HL-60 (cell line): ENCODE measurements at regions not wholly inside any gene's neighbourhood (a gene's known extent, or its start where the extent isn't known, plus 50 kb on each side); places are given as distances from the start of the nearest gene placed in this dataset.

Source experiments
- GABPA ChIP-seq: IDR thresholded peaks from 2 replicates; pipeline ENCODE4 v1.6.1; 2012; ENCODE audit warnings: low read depth
- POLR2AphosphoS5 ChIP-seq: IDR thresholded peaks from 2 replicates; pipeline ENCODE4 v1.6.1; 2012; ENCODE audit warnings: low read depth
- SPI1 ChIP-seq: IDR thresholded peaks from 2 replicates; pipeline ENCODE4 v1.6.1; 2012; ENCODE audit warnings: low read depth, mild to moderate bottlenecking, borderline replicate concordance
- TF ChIP-seq, protein P1 (sequence below): IDR thresholded peaks from one replicate; pipeline ENCODE4 v1.5.1; 2011; ENCODE audit warnings: low read length, control low read depth, inconsistent platforms; ENCODE audit not compliant: insufficient read depth
- TF ChIP-seq, protein P2 (sequence below): IDR thresholded peaks from 2 replicates; pipeline ENCODE4 v1.6.1; 2012; ENCODE audit warnings: low read depth; ENCODE audit not compliant: insufficient replicate concordance

DNA sequence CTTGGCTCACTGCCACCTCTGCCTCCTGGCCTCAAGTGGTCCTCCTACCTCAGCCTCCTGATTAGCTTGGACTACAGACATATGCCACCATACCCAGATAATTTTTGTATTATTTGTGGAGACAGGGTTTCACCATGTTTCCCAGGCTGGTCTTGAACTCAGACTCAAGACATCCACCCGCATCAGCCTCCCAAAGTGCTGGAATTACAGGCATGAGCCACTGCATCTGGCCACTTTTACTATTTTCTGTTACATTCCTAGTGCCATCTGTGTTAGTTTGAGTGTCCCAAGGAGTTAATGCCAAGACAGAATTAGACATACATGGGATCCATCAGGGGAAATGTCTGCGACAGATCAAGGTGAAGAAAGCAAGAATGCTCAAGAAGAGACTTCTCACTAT is 288.2 kb upstream of the CTSO start:
- TF ChIP-seq, protein P1, sequence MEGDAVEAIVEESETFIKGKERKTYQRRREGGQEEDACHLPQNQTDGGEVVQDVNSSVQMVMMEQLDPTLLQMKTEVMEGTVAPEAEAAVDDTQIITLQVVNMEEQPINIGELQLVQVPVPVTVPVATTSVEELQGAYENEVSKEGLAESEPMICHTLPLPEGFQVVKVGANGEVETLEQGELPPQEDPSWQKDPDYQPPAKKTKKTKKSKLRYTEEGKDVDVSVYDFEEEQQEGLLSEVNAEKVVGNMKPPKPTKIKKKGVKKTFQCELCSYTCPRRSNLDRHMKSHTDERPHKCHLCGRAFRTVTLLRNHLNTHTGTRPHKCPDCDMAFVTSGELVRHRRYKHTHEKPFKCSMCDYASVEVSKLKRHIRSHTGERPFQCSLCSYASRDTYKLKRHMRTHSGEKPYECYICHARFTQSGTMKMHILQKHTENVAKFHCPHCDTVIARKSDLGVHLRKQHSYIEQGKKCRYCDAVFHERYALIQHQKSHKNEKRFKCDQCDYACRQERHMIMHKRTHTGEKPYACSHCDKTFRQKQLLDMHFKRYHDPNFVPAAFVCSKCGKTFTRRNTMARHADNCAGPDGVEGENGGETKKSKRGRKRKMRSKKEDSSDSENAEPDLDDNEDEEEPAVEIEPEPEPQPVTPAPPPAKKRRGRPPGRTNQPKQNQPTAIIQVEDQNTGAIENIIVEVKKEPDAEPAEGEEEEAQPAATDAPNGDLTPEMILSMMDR, result no peak
- TF ChIP-seq, protein P2, sequence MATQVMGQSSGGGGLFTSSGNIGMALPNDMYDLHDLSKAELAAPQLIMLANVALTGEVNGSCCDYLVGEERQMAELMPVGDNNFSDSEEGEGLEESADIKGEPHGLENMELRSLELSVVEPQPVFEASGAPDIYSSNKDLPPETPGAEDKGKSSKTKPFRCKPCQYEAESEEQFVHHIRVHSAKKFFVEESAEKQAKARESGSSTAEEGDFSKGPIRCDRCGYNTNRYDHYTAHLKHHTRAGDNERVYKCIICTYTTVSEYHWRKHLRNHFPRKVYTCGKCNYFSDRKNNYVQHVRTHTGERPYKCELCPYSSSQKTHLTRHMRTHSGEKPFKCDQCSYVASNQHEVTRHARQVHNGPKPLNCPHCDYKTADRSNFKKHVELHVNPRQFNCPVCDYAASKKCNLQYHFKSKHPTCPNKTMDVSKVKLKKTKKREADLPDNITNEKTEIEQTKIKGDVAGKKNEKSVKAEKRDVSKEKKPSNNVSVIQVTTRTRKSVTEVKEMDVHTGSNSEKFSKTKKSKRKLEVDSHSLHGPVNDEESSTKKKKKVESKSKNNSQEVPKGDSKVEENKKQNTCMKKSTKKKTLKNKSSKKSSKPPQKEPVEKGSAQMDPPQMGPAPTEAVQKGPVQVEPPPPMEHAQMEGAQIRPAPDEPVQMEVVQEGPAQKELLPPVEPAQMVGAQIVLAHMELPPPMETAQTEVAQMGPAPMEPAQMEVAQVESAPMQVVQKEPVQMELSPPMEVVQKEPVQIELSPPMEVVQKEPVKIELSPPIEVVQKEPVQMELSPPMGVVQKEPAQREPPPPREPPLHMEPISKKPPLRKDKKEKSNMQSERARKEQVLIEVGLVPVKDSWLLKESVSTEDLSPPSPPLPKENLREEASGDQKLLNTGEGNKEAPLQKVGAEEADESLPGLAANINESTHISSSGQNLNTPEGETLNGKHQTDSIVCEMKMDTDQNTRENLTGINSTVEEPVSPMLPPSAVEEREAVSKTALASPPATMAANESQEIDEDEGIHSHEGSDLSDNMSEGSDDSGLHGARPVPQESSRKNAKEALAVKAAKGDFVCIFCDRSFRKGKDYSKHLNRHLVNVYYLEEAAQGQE, result no peak
- TF ChIP-seq POLR2AphosphoS5, result no peak
- TF ChIP-seq GABPA, result no peak
- no peak for TF ChIP-seq SPI1
